MCF 10A (cell line): ENCODE measurements at regions not wholly inside any gene's neighbourhood (a gene's known extent, or its start where the extent isn't known, plus 50 kb on each side); places are given as distances from the start of the nearest gene placed in this dataset.

Experiments used
- BruUV-seq: library from RNA; stranded (reverse); fragments of 400-500 nt; replicated peaks from 2 replicates; lab custom pipeline; 2021; lab: Mats Ljungman, UMichigan
- CTCF ChIA-PET: fragments of 300-600 bp; sonication (Branson Sonifier 250); formaldehyde crosslinking; extraction: SDS; loops from one replicate; lab custom pipeline; 2021; ENCODE audit warnings: antibody characterized with exemption, inconsistent platforms; lab: Yijun Ruan, JAX
- POLR2A ChIA-PET: fragments of 300-600, 350-650 bp; sonication (Branson Sonifier 250); formaldehyde crosslinking; extraction: SDS; loops from one replicate; lab custom pipeline; 2020; ENCODE audit warnings: antibody characterized with exemption, inconsistent platforms; lab: Yijun Ruan, JAX
- DNase-seq: peaks from one replicate; pipeline ENCODE4 v3.0.0-alpha.2; 2018; ENCODE audit not compliant: unreplicated experiment
- H3K27ac Mint-ChIP-seq: one replicate; pipeline ENCODE4 v1.8.0; 2022; ENCODE audit warnings: mild to moderate bottlenecking, low read depth, mixed read lengths; ENCODE audit not compliant: unreplicated experiment
- H3K27me3 Mint-ChIP-seq: one replicate; pipeline ENCODE4 v1.8.0; 2022; ENCODE audit warnings: mixed read lengths; ENCODE audit not compliant: insufficient read depth, unreplicated experiment
- H3K36me3 Mint-ChIP-seq: one replicate; pipeline ENCODE4 v1.8.0; 2022; ENCODE audit warnings: mild to moderate bottlenecking, moderate library complexity, mixed read lengths; ENCODE audit not compliant: insufficient read depth, unreplicated experiment
- H3K4me1 Mint-ChIP-seq: one replicate; pipeline ENCODE4 v1.8.0; 2022; ENCODE audit warnings: mixed read lengths; ENCODE audit not compliant: insufficient read depth, unreplicated experiment
- H3K4me3 Mint-ChIP-seq: one replicate; pipeline ENCODE4 v1.8.0; 2022; ENCODE audit warnings: mild to moderate bottlenecking, moderate library complexity, mixed read lengths; ENCODE audit not compliant: unreplicated experiment
- H3K9me3 Mint-ChIP-seq: one replicate; pipeline ENCODE4 v1.8.0; 2022; ENCODE audit warnings: mixed read lengths; ENCODE audit not compliant: unreplicated experiment
- intact Hi-C: fragments of 100-400 bp; cut with micrococcal nuclease; formaldehyde crosslinking; loops from 2 replicates; pipeline ENCODE4 v1.14.1; 2022
- TF ChIP-seq, protein P1 (sequence below): fragments of 200-600 bp; IDR thresholded peaks from one replicate; pipeline ENCODE4 v1.8.0; 2022; ENCODE audit warnings: antibody characterized with exemption, mild to moderate bottlenecking; ENCODE audit not compliant: unreplicated experiment

DNA sequence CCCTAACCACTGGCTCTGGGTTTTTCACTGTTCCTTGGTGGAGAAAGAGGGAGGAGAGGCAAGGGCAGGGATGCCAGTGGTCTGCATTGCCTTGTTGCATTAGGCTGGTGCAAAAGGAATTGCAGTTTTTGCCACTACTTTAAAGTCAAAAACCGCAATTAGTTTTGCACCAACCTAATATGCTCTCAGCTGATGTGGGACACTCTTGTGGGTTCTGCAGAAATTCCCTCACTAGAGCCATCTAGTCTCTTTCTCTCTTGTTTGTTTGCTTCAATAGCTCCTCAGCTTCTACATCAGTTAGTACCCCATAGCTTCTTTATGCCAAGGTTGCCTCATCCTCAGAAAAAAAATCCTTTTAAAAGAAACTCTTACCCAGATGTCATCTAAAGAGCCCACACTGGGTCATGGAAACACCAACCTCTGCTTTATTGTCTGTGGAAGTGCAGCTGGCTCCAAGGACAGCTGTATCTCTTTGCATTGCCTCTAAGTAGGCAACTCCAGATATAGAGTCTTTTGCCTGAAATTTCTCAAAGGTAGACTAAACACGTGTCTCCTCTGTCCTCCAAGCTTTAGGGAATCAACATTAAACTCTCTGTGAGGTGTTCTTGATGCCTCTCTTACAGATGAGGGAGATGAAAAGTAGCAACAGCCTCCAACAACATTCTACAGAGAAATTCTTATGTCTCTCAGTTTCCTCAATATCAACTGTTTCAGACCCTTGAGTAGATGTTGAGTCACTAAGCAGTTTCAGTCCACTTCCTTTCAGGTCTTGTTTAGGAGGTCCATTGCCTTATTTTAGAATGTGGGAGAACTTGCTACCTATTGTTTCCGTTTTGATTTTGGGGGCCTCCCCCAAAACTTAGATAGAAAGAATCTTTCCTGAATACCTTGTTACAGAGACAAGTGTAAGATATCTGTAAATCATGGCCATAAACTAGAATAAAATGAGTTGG, 84.9 kb upstream of the MEF2C start:
- Mint-ChIP-seq H3K36me3 (no peaks in the 10 kb centered on the region), H3K4me3 (no peak overlapping the region), H3K27ac (no peak overlapping the region), H3K4me1 (no peaks in the 10 kb centered on the region), H3K27me3 (peaks cover 60% of the 10 kb centered on the region), H3K9me3 (no peaks in the 10 kb centered on the region)
- BruUV-seq, result no TSS peak
- ChIA-PET POLR2A (no interaction called here), CTCF (no interaction called here)
- no peak for DNase-seq
- intact Hi-C loops, result no loop called here
- TF ChIP-seq, protein P1, sequence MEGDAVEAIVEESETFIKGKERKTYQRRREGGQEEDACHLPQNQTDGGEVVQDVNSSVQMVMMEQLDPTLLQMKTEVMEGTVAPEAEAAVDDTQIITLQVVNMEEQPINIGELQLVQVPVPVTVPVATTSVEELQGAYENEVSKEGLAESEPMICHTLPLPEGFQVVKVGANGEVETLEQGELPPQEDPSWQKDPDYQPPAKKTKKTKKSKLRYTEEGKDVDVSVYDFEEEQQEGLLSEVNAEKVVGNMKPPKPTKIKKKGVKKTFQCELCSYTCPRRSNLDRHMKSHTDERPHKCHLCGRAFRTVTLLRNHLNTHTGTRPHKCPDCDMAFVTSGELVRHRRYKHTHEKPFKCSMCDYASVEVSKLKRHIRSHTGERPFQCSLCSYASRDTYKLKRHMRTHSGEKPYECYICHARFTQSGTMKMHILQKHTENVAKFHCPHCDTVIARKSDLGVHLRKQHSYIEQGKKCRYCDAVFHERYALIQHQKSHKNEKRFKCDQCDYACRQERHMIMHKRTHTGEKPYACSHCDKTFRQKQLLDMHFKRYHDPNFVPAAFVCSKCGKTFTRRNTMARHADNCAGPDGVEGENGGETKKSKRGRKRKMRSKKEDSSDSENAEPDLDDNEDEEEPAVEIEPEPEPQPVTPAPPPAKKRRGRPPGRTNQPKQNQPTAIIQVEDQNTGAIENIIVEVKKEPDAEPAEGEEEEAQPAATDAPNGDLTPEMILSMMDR, result no peak

DNA sequence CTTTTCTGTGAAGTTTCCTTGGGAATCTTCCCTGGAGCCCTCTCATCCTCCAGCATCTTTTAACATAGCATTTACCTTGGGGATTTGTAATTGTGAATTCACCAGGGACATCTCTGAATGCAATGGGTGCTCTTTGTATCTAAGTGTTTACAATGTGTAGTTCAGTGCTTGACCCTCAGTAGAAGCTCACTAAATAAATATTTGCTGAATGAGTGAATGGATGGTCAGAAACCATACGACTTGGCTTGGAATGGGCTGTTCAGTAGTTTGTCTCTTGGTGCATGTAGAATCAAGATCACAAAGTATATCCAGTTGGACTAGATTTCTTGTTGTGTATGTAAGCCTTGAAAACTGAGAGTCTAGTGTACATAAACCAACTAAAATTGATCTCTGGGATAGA, 81.8 kb upstream of the MEF2C start:
- TF ChIP-seq, protein P1, result no peak
- POLR2A ChIA-PET, result no interaction called here
- DNase-seq, result no peak
- H3K9me3 Mint-ChIP-seq, result no peaks in the 10 kb centered on the region
- no peak overlapping the region for H3K27ac Mint-ChIP-seq
- no peaks in the 10 kb centered on the region for H3K36me3 Mint-ChIP-seq
- no peak overlapping the region for H3K4me3 Mint-ChIP-seq
- intact Hi-C loops, result no loop called here
- H3K4me1 Mint-ChIP-seq, result no peaks in the 10 kb centered on the region
- CTCF ChIA-PET, result interaction anchor here (0.5 kb wide), 1 partner anchor 16 kb away, joined by 3 read pairs; no protein-coding TSS in a partner anchor
- no TSS peak for BruUV-seq
- peaks cover 67% of the 10 kb centered on the region for H3K27me3 Mint-ChIP-seq

DNA sequence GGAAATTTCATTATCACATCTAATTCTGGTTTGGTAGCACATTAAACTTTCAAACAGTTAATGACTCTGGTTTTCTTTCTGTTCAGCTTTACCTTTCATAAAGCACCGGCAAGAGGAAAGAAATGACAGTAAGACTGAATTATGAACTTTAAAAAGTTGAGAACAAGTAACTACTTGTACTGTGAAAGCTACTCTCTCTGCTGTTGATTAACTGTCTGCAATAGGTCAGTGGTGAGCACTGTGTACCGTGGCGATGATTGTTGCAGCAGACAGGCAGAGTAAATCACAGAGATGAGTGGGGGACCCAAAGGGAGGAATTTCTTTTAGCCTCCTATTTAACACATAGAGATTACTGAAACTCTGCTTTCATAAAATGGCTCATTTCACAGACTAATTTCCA, 74.0 kb upstream of the MEF2C start:
- Mint-ChIP-seq H3K4me3 (no peak overlapping the region), H3K36me3 (no peaks in the 10 kb centered on the region), H3K4me1 (no peaks in the 10 kb centered on the region), H3K27ac (no peak overlapping the region), H3K9me3 (no peaks in the 10 kb centered on the region), H3K27me3 (peaks cover 60% of the 10 kb centered on the region)
- intact Hi-C loops, result no loop called here
- CTCF ChIA-PET, result no interaction called here
- POLR2A ChIA-PET, result no interaction called here
- no TSS peak for BruUV-seq
- no peak for DNase-seq
- TF ChIP-seq, protein P1, result no peak

DNA sequence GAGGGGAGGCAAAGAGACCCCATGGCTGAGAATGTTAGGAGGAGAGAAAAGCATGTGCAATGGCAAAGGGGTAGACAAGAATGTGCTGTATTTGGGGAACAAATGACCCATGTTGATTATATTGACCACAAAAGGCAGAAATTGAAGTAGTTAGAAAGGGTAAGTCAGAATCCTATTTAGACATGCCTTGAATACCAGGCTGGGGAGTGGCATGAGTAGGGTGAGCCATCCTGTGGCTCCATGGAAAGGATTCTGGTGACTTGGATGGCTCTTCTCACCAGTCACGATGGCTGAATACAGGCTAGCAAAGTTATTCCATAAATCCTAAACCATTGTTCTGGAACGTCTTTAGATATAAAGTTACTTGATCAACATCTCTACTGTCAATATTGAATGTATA, 73.4 kb upstream of the MEF2C start:
- POLR2A ChIA-PET, result no interaction called here
- H3K4me3 Mint-ChIP-seq, result no peak overlapping the region
- H3K36me3 Mint-ChIP-seq, result no peaks in the 10 kb centered on the region
- no peaks in the 10 kb centered on the region for H3K9me3 Mint-ChIP-seq
- no peaks in the 10 kb centered on the region for H3K4me1 Mint-ChIP-seq
- intact Hi-C loops, result no loop called here
- no peak overlapping the region for H3K27ac Mint-ChIP-seq
- no TSS peak for BruUV-seq
- TF ChIP-seq, protein P1, result no peak
- DNase-seq, result no peak
- H3K27me3 Mint-ChIP-seq, result peaks cover 60% of the 10 kb centered on the region
- CTCF ChIA-PET, result no interaction called here
